SK-N-SH (cell line): ENCODE measurements at regions not wholly inside any gene's neighbourhood (a gene's known extent, or its start where the extent isn't known, plus 50 kb on each side); places are given as distances from the start of the nearest gene placed in this dataset.

Source experiments
- CTCF ChIA-PET: fragments of 300-600, 350-600 bp; formaldehyde crosslinking; extraction: SDS; loops from one replicate; lab custom pipeline; 2021; lab: Yijun Ruan, JAX
- POLR2A ChIA-PET: fragments of 350-600 bp; sonication (Branson Sonifier 250); formaldehyde crosslinking; extraction: SDS; loops from one replicate; lab custom pipeline; 2020; ENCODE audit warnings: antibody characterized with exemption, inconsistent platforms; lab: Yijun Ruan, JAX
- DNase-seq: peaks from one replicate; pipeline ENCODE4 v3.0.0; 2012
- H2AFZ ChIP-seq: fragments of 200-600 bp; sonication (generic); 2 replicates; pipeline ENCODE4 v1.8.1; 2016; ENCODE audit warnings: antibody characterized with exemption, mild to moderate bottlenecking, low read depth
- H3F3A ChIP-seq: fragments of 200-600 bp; sonication (generic); replicated peaks from 2 replicates; pipeline ENCODE3; 2016; ENCODE audit warnings: antibody characterized with exemption, mild to moderate bottlenecking; ENCODE audit not compliant: insufficient read depth
- H3K27ac ChIP-seq, 2 experiments: fragments of 200-500 bp in 1 of 2; fragments of 200-600 bp in 1 of 2; sonication (Bioruptor generic) in 1 of 2; sonication (generic), shearing (Covaris generic) in 1 of 2; 2 replicates each; pipeline versions ENCODE4 v1.5.1 to v1.6.1; 2014 to 2016; ENCODE audit warnings: low read depth in 2 of 2, inconsistent platforms in 1 of 2, low read length in 1 of 2, mild to moderate bottlenecking in 1 of 2, mixed read lengths in 1 of 2
- H3K27me3 ChIP-seq: fragments of 200-600 bp; sonication (generic), shearing (Covaris generic); 2 replicates; pipeline ENCODE4 v1.6.1; 2016; ENCODE audit warnings: mixed run types; ENCODE audit not compliant: insufficient read depth
- H3K36me3 ChIP-seq, 2 experiments: fragments of 200-500 bp in 1 of 2; fragments of 200-600 bp in 1 of 2; sonication (Bioruptor generic) in 1 of 2; sonication (generic) in 1 of 2; replicated peaks in 1 of 2; 2 replicates each; pipeline versions ENCODE3 to v1.5.1; 2014 to 2016; ENCODE audit warnings: low read length in 1 of 2, mild to moderate bottlenecking in 1 of 2; ENCODE audit not compliant: insufficient read depth in 2 of 2, control insufficient read depth in 1 of 2
- H3K4me1 ChIP-seq, 2 experiments: fragments of 200-500 bp in 1 of 2; fragments of 200-600 bp in 1 of 2; sonication (Bioruptor generic) in 1 of 2; sonication (generic), shearing (Covaris generic) in 1 of 2; 2 replicates each; pipeline versions ENCODE4 v1.5.1 to v1.6.1; 2014 to 2016; ENCODE audit warnings: low read depth in 1 of 2, low read length in 1 of 2, mixed run types in 1 of 2; ENCODE audit not compliant: insufficient read depth in 2 of 2, control insufficient read depth in 1 of 2
- H3K4me2 ChIP-seq: fragments of 200-600 bp; sonication (generic), shearing (Covaris generic); 2 replicates; pipeline ENCODE4 v1.6.1; 2017; ENCODE audit warnings: mixed run types
- H3K4me3 ChIP-seq, 2 experiments: fragments of 200-500 bp in 1 of 2; fragments of 200-600 bp in 1 of 2; sonication (Bioruptor generic) in 1 of 2; sonication (generic), shearing (Covaris generic) in 1 of 2; 2 replicates each; pipeline versions ENCODE4 v1.5.1 to v1.8.1; 2014 to 2016; ENCODE audit warnings: low read depth in 2 of 2, inconsistent platforms in 1 of 2, low read length in 1 of 2, mild to moderate bottlenecking in 1 of 2, mixed read lengths in 1 of 2, moderate library complexity in 1 of 2
- H3K79me2 ChIP-seq: fragments of 200-600 bp; sonication (generic); 2 replicates; pipeline ENCODE4 v1.8.1; 2017; ENCODE audit warnings: mild to moderate bottlenecking; ENCODE audit not compliant: insufficient read depth
- H3K9ac ChIP-seq: fragments of 200-600 bp; sonication (generic); 2 replicates; pipeline ENCODE4 v1.6.1; 2017; ENCODE audit warnings: mixed run types
- H3K9me2 ChIP-seq: fragments of 200-600 bp; sonication (generic); 2 replicates; pipeline ENCODE4 v1.6.1; 2017; ENCODE audit warnings: mixed run types
- H3K9me3 ChIP-seq: fragments of 200-600 bp; sonication (generic); 2 replicates; pipeline ENCODE4 v1.6.1; 2017; ENCODE audit warnings: mixed run types, mild to moderate bottlenecking, moderate library complexity
- H4K20me1 ChIP-seq: fragments of 200-600 bp; sonication (generic); 2 replicates; pipeline ENCODE4 v1.6.1; 2017; ENCODE audit warnings: mild to moderate bottlenecking, mixed run types; ENCODE audit not compliant: insufficient read depth
- CHD2 ChIP-seq: fragments of 150-350 bp; IDR thresholded peaks from 2 replicates; pipeline ENCODE4 v1.6.1; 2018; ENCODE audit warnings: low read length; ENCODE audit not compliant: partially characterized antibody
- EP300 ChIP-seq, 2 experiments: IDR thresholded peaks; 2 replicates each; pipeline versions ENCODE4 v1.4.0 to v1.6.1; 2012; ENCODE audit warnings: borderline replicate concordance in 1 of 2, low read depth in 1 of 2, low read length in 1 of 2
- FOXJ3 ChIP-seq: sonication (generic); formaldehyde crosslinking; IDR thresholded peaks from 2 replicates; pipeline ENCODE4 v1.5.1; 2020; ENCODE audit warnings: mild to moderate bottlenecking, missing genetic modification reagents
- FOXM1 ChIP-seq: IDR thresholded peaks from 2 replicates; pipeline ENCODE4 v1.4.0; 2012; ENCODE audit warnings: low read depth, mild to moderate bottlenecking
- POLR2AphosphoS5 ChIP-seq: IDR thresholded peaks from 2 replicates; pipeline ENCODE4 v1.6.1; 2012; ENCODE audit warnings: low read depth, low read length
- RCOR1 ChIP-seq: fragments of 150-350 bp; IDR thresholded peaks from 2 replicates; pipeline ENCODE4 v1.6.1; 2017; ENCODE audit warnings: antibody characterized with exemption, low read length
- RXRA ChIP-seq: IDR thresholded peaks from 2 replicates; pipeline ENCODE4 v1.4.0; 2012; ENCODE audit warnings: low read depth, mild to moderate bottlenecking, borderline replicate concordance
- SIN3A ChIP-seq: IDR thresholded peaks from 2 replicates; pipeline ENCODE4 v1.6.1; 2012; ENCODE audit warnings: low read depth, mild to moderate bottlenecking, low read length, moderate library complexity, borderline replicate concordance
- TAF1 ChIP-seq: IDR thresholded peaks from 2 replicates; pipeline ENCODE4 v1.6.1; 2012; ENCODE audit warnings: low read depth, mild to moderate bottlenecking, low read length, moderate library complexity, borderline replicate concordance
- TEAD4 ChIP-seq: IDR thresholded peaks from 2 replicates; pipeline ENCODE4 v1.4.0; 2012; ENCODE audit warnings: mild to moderate bottlenecking, borderline replicate concordance; ENCODE audit not compliant: insufficient read depth
- YY1 ChIP-seq: IDR thresholded peaks from 2 replicates; pipeline ENCODE4 v1.4.0; 2012; ENCODE audit warnings: low read depth, mild to moderate bottlenecking
- WGBS: methylation state at CpG from one replicate; pipeline ENCODE4 v1.1.6; 2017; ENCODE audit warnings: low lambda C conversion rate; 5-methylcytosine and 5-hydroxymethylcytosine counted together
- TF ChIP-seq, protein P1 (sequence below): IDR thresholded peaks from 2 replicates; pipeline ENCODE4 v1.6.1; 2012; ENCODE audit warnings: mild to moderate bottlenecking, low read depth, low read length, moderate library complexity
- TF ChIP-seq, protein P2 (sequence below): IDR thresholded peaks from 2 replicates; pipeline ENCODE4 v1.4.0; 2012; ENCODE audit warnings: low read depth
- TF ChIP-seq, protein P3 (sequence below): fragments of 150-350 bp; IDR thresholded peaks from 2 replicates; pipeline ENCODE4 v1.6.1; 2017; ENCODE audit warnings: antibody characterized with exemption, low read length, low read depth, borderline replicate concordance
- TF ChIP-seq, protein P4 (sequence below): fragments of 200-600 bp; sonication (generic); IDR thresholded peaks from 2 replicates; pipeline ENCODE4 v1.6.1; 2017; ENCODE audit warnings: antibody characterized with exemption, mild to moderate bottlenecking, moderate library complexity

DNA sequence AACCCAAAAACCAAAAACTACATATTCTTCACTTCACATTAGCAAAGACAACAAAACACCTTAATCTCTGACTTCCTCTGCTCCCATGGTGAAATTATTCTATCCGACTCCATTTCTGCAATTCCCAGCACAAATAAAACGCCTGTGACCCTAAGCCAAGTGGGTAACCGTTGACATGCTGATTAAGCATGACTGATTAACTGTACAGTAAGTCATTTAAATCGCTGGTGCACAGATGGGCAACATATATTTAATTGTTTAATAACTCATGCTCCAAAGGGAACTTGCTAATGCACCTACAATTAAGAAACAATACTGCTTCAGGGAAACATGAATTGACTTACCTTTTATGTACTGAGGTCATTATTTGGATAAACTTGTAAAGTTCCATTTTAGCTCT is 436.7 kb downstream of the KIF2B start:
- ChIA-PET POLR2A (no interaction called here), CTCF (no interaction called here)
- Histone ChIP-seq H3K79me2 (no peaks in the 10 kb centered on the region), H3F3A (no peaks in the 10 kb centered on the region), H2AFZ (no peak overlapping the region), H3K36me3 (no peaks in the 10 kb centered on the region), H3K4me3 (no peak overlapping the region), H3K27me3 (no peaks in the 10 kb centered on the region), H3K27ac (no peak overlapping the region), H4K20me1 (no peaks in the 10 kb centered on the region), H3K9me3 (peaks cover 13% of the 10 kb centered on the region), H3K4me1 (no peaks in the 10 kb centered on the region), H3K9me2 (0 out of 2 replicates have a peak, but pooled peaks cover 3% of the 10 kb centered on the region), H3K9ac (no peak overlapping the region), H3K4me2 (no peak overlapping the region)
- DNase-seq, result no peak
- TF ChIP-seq TAF1, result no peak
- 13% methylated on average over 4 of the region's 4 CpGs for WGBS

DNA sequence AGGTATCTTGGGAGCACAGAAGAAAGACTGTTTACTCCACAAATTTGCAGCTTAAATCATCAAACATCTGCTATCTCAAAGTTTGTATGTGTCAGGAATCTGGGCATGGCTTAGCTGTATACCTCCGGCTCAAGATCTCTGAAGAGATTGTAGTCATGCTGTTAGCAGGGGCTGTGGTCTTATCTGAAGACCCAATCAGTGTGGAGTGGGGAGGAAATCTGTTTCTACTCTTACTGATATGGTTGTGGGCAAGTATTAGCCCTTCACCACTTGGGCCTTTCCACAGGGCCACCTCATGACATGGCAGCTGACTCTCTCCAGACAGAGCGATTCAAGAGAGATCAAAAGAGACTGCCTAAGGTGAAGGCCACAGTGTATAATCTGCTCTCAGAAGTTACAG is 438.7 kb downstream of the KIF2B start:
- H3F3A ChIP-seq, result no peaks in the 10 kb centered on the region
- POLR2A ChIA-PET, result no interaction called here
- H3K9me3 ChIP-seq, result peaks cover 15% of the 10 kb centered on the region
- H3K4me2 ChIP-seq, result no peak overlapping the region
- CTCF ChIA-PET, result no interaction called here
- no peak overlapping the region for H2AFZ ChIP-seq
- 29% methylated on average over 2 of the region's 2 CpGs for WGBS
- TF ChIP-seq FOXM1 (no peak), EP300 (IDR thresholded peaks at IDR 0.05; ENCODE audit: borderline replicate concordance in 1 of 2, low read depth in 1 of 2, low read length in 1 of 2) (no peak), CHD2 (no peak), POLR2AphosphoS5 (no peak), RXRA (no peak), SIN3A (no peak), YY1 (no peak), FOXJ3 (CRISPR knock-in tag) (no peak), TEAD4 (no peak), RCOR1 (no peak)
- TF ChIP-seq, protein P1, sequence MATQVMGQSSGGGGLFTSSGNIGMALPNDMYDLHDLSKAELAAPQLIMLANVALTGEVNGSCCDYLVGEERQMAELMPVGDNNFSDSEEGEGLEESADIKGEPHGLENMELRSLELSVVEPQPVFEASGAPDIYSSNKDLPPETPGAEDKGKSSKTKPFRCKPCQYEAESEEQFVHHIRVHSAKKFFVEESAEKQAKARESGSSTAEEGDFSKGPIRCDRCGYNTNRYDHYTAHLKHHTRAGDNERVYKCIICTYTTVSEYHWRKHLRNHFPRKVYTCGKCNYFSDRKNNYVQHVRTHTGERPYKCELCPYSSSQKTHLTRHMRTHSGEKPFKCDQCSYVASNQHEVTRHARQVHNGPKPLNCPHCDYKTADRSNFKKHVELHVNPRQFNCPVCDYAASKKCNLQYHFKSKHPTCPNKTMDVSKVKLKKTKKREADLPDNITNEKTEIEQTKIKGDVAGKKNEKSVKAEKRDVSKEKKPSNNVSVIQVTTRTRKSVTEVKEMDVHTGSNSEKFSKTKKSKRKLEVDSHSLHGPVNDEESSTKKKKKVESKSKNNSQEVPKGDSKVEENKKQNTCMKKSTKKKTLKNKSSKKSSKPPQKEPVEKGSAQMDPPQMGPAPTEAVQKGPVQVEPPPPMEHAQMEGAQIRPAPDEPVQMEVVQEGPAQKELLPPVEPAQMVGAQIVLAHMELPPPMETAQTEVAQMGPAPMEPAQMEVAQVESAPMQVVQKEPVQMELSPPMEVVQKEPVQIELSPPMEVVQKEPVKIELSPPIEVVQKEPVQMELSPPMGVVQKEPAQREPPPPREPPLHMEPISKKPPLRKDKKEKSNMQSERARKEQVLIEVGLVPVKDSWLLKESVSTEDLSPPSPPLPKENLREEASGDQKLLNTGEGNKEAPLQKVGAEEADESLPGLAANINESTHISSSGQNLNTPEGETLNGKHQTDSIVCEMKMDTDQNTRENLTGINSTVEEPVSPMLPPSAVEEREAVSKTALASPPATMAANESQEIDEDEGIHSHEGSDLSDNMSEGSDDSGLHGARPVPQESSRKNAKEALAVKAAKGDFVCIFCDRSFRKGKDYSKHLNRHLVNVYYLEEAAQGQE, result no peak
- TF ChIP-seq, protein P2, sequence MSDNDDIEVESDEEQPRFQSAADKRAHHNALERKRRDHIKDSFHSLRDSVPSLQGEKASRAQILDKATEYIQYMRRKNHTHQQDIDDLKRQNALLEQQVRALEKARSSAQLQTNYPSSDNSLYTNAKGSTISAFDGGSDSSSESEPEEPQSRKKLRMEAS, result no peak
- TF ChIP-seq, protein P3, sequence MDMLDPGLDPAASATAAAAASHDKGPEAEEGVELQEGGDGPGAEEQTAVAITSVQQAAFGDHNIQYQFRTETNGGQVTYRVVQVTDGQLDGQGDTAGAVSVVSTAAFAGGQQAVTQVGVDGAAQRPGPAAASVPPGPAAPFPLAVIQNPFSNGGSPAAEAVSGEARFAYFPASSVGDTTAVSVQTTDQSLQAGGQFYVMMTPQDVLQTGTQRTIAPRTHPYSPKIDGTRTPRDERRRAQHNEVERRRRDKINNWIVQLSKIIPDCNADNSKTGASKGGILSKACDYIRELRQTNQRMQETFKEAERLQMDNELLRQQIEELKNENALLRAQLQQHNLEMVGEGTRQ, result no peak
- TF ChIP-seq, protein P4, sequence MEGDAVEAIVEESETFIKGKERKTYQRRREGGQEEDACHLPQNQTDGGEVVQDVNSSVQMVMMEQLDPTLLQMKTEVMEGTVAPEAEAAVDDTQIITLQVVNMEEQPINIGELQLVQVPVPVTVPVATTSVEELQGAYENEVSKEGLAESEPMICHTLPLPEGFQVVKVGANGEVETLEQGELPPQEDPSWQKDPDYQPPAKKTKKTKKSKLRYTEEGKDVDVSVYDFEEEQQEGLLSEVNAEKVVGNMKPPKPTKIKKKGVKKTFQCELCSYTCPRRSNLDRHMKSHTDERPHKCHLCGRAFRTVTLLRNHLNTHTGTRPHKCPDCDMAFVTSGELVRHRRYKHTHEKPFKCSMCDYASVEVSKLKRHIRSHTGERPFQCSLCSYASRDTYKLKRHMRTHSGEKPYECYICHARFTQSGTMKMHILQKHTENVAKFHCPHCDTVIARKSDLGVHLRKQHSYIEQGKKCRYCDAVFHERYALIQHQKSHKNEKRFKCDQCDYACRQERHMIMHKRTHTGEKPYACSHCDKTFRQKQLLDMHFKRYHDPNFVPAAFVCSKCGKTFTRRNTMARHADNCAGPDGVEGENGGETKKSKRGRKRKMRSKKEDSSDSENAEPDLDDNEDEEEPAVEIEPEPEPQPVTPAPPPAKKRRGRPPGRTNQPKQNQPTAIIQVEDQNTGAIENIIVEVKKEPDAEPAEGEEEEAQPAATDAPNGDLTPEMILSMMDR, result no peak
- H3K4me3 ChIP-seq, result no peak overlapping the region
- no peaks in the 10 kb centered on the region for H4K20me1 ChIP-seq
- DNase-seq, result no peak
- 0 out of 2 replicates have a peak, but pooled peaks cover 3% of the 10 kb centered on the region for H3K9me2 ChIP-seq
- H3K79me2 ChIP-seq, result no peaks in the 10 kb centered on the region
- no peak overlapping the region for H3K9ac ChIP-seq
- H3K36me3 ChIP-seq, result no peaks in the 10 kb centered on the region
- H3K27ac ChIP-seq, result no peak overlapping the region
- H3K27me3 ChIP-seq, result no peaks in the 10 kb centered on the region
- H3K4me1 ChIP-seq, result no peaks in the 10 kb centered on the region
